ENCODE measurements at regions not wholly inside any gene's neighbourhood (a gene's known extent, or its start where the extent isn't known, plus 50 kb on each side); places are given as distances from the start of the nearest gene placed in this dataset.

GRCh38 chr6:95133578-95133977 is 443.8 kb upstream of the MANEA start:
- in situ Hi-C loops (cut with MboI; ENCODE audit: low pct_unique_long_range_greater_than_20kb, low sequenced_read_pairs) = no loop called here
- no peak for DNase-seq

GRCh38 chr6:95135182-95135581 is 442.2 kb upstream of the MANEA start:
- no peak for DNase-seq
- in situ Hi-C loops (cut with MboI; ENCODE audit: low pct_unique_long_range_greater_than_20kb, low sequenced_read_pairs) = no loop called here

- DNase-seq = no peak
- in situ Hi-C loops (cut with MboI; ENCODE audit: low pct_unique_long_range_greater_than_20kb, low sequenced_read_pairs) = no loop called here
These were observed 435.2 kb upstream of the MANEA start for GRCh38 chr6:95142101-95142500.

DNA sequence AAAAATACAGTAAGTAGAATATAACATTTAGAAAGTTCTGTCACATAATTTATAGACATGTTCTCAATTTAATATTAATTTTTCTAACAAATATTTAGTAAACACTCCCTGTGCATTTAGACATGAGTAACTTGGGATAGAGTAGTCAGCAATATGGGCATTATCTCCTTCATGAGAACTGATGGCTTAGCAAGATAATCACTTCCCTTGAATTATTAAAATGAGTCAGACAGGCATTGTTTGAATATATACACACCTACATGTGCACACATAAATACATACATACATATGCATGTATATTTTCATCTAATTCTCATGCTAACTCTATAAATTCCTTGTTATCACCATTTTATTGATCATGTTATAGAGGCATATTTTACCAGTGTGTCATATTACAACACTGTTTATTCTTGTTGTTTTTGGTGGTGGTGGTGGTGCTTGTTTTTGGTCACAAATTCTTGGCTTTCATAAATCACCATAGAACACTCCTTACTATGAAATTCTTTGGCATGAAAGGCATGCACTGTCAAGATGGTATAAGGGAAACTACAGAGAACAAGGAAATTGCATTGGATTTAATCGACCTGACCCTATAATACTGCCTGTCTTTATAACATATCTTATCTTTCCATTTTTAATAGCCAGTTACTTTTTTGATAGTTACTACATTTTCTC is 434.5 kb upstream of the MANEA start:
- in situ Hi-C loops (cut with MboI; ENCODE audit: low pct_unique_long_range_greater_than_20kb, low sequenced_read_pairs) = no loop called here
- DNase-seq = no peak

DNA sequence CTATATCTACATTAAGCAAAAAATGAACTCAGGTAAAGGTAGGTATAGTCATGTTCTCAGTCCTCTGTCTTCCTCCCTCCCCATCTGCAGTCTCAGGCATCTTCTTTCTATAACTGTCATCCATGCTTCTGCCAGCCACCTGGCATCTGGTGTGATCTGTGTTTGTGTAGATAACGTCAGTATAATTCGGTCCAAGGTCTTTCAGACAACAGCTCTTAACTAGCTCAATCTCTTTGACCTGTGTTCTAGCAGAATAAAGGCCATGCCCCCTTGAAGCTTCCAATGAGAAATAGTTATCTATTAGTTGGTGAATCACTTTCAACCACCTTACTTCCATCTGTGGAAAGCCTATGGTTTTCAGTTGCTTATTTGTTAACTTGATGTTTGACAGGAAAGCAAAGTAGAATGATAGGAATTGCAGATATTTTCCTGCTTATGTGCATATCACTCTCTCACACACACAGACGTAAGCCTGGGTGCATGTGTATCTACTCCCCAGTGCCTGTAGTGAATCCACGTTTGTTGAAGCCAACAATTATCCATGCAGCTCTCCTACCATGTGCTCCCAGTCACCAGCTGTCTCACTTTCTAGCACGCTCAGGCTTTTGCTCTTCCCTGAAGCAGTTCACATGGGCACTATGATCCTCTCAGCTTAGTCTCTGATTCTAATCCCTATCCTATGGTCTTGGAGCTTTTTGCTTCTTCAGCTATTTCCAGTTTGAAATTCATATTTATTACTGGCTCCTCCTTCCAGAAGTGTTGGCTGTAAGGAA is 433.7 kb upstream of the MANEA start:
- in situ Hi-C loops (cut with MboI; ENCODE audit: low pct_unique_long_range_greater_than_20kb, low sequenced_read_pairs) = no loop called here
- DNase-seq = no peak

DNA sequence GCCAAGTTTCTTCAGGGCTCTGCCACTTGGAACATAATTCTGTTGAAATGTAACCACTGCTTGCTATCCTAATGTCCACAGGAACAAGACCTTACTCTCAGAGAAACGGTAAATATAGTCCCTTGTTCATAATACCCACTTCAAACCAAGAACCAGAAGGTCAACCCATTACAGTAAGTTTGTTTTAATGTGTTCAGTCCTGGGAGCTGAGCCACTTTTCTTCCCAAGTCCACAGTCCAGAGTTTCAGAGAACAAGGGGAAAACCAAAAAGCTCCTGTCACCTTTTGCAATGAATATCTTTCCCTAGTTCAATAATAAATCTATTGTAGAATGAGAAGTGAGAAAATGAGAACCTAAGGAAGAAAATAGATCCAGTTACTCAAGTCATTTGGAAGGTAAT is 431.9 kb upstream of the MANEA start:
- no peak for DNase-seq
- in situ Hi-C loops (cut with MboI; ENCODE audit: low pct_unique_long_range_greater_than_20kb, low sequenced_read_pairs) = no loop called here

GRCh38 chr6:95159557-95159956 is 417.8 kb upstream of the MANEA start:
- in situ Hi-C loops (cut with MboI; ENCODE audit: low pct_unique_long_range_greater_than_20kb, low sequenced_read_pairs) = no loop called here
- no peak for DNase-seq

GRCh38 chr6:95169775-95170174 is 407.6 kb upstream of the MANEA start:
- in situ Hi-C loops (cut with MboI; ENCODE audit: low pct_unique_long_range_greater_than_20kb, low sequenced_read_pairs) = no loop called here
- DNase-seq = no peak

DNA sequence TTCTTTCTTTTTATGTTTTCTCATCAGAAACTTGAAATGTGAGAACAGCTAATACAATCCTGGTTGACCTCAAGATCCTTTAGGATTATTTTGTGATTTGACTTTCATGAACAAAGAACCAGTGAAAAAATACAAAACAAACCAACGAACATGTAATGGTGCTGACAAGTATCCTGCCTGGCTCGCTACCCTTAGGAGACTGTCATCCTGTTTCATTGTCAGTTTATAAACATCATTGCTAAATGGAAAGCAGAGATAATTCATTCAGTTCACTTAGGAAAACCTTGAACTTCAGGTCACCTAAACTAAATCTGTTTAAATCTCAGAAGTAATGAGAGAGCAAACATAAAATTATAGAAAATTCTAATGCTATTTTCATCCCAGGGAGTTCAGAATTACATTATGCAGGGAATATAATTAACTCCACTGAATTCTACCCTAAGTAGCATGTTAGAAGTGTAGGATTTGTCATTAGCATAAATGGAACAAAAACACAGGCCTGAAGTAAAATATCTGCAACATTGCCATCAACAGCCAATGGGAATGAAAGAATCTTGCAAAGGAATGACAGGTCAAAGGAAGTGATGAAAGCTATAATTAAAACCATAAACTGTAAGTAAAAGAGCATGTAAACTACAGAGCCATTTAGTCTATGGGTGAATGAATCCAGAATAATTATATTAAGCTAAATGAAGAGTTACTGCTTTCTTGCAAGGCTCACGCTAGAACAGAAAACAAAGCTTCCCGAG is 401.2 kb upstream of the MANEA start:
- in situ Hi-C loops (cut with MboI; ENCODE audit: low pct_unique_long_range_greater_than_20kb, low sequenced_read_pairs) = no loop called here
- no peak for DNase-seq

DNA sequence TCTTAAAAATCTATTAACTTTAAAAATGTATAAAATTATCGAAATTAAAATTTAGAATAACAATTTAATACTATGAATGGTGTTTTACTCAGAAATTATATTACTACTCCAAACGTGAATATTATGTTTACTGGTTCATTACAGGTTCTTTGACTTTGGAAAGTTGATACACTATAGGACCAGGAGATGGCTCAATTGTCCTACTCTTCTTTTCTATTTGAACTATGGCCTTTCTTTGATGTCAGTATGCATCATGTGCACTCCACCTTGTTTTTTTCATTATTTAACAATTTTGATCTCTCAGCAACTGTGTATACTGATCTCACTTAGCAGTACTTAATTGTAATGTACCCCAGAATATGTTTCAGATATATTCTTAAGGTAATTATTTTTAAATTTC is 391.5 kb upstream of the MANEA start:
- in situ Hi-C loops (cut with MboI; ENCODE audit: low pct_unique_long_range_greater_than_20kb, low sequenced_read_pairs) = no loop called here
- DNase-seq = no peak

- in situ Hi-C loops (cut with MboI; ENCODE audit: low pct_unique_long_range_greater_than_20kb, low sequenced_read_pairs) = no loop called here
These were observed 390.6 kb upstream of the MANEA start for GRCh38 chr6:95186710-95187109.

GRCh38 chr6:95197590-95197989 is 379.7 kb upstream of the MANEA start:
- in situ Hi-C loops (cut with MboI; ENCODE audit: low pct_unique_long_range_greater_than_20kb, low sequenced_read_pairs) = no loop called here
- no peak for DNase-seq

More at GRCh38 chr6:95186710-95187109, 390.6 kb upstream of the MANEA start:
- no peak for DNase-seq

- DNase-seq = peak; percentile 49
- in situ Hi-C loops (cut with MboI; ENCODE audit: low pct_unique_long_range_greater_than_20kb, low sequenced_read_pairs) = no loop called here
These were observed 374.1 kb upstream of the MANEA start for GRCh38 chr6:95203153-95203754.

DNA sequence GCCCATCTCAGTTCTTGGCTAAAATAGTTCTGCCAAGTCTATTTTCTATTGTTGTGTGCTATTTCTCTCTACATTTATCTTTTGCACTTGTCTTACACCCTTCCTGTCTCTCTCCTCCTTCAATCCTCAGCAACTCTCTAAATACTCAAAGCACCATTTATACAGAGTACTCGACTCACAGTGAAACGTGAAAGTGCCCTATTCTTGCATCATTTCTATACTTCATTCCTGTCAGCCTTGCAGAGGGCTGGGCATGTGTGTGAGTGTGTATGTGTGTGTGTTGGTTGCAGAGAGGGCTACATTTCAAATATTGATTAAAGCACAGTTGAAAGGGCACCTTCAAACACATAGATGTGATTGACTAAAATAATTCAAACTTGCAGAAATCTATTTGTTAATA is 373.2 kb upstream of the MANEA start:
- in situ Hi-C loops (cut with MboI; ENCODE audit: low pct_unique_long_range_greater_than_20kb, low sequenced_read_pairs) = no loop called here

DNA sequence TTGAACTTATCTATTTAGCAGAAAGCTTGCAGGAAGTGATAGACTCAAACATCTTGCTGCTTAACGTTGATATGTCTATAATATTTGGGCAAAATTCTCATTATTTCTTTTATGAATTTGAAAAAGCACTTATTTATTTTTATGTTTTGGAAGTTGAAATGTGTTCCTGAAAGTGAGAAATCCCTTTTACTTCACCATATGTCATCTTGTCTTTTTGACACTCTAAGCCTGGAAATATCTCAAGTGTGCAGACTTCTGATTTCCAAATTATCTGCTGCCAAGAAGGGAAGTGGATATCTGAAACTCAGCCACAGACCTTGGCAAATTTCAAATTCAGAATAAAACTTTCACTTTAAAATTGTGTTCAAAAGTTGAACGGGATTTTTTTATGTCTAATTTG is 368.7 kb upstream of the MANEA start:
- DNase-seq = no peak
- in situ Hi-C loops (cut with MboI; ENCODE audit: low pct_unique_long_range_greater_than_20kb, low sequenced_read_pairs) = no loop called here

More for the DNA sequence above, 373.2 kb upstream of the MANEA start:
- DNase-seq = no peak

- no peak for DNase-seq
- in situ Hi-C loops (cut with MboI; ENCODE audit: low pct_unique_long_range_greater_than_20kb, low sequenced_read_pairs) = no loop called here
These were observed 368.3 kb upstream of the MANEA start for GRCh38 chr6:95209074-95209473.

- no peak for DNase-seq
These were observed 360.8 kb upstream of the MANEA start for GRCh38 chr6:95216555-95216954.

DNA sequence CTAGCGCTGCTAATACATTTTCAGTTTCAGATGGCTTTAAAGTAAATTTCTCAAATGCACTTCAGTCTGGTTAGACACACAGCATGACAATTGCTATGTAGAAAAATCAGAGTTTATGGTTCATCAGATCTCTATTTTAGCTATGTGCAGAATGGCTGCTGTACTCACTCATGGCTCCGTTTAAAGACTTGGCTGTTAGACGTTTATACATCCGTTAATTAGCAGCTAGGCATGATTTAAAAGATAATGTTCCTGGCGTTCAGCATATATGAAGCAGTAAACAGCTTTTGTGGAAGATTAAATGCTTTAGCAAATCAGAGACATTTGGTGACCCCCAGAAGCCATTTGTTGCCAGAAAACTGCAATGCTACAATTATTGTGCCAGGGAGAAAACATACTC is 350.0 kb upstream of the MANEA start:
- no peak for DNase-seq
- in situ Hi-C loops (cut with MboI; ENCODE audit: low pct_unique_long_range_greater_than_20kb, low sequenced_read_pairs) = no loop called here

More at GRCh38 chr6:95216555-95216954, 360.8 kb upstream of the MANEA start:
- in situ Hi-C loops (cut with MboI; ENCODE audit: low pct_unique_long_range_greater_than_20kb, low sequenced_read_pairs) = no loop called here

- in situ Hi-C loops (cut with MboI; ENCODE audit: low pct_unique_long_range_greater_than_20kb, low sequenced_read_pairs) = no loop called here
- DNase-seq = no peak
These were observed 348.7 kb upstream of the MANEA start for GRCh38 chr6:95228636-95229035.

Measured in KBM-7 (cell line).